ENCODE measurements at regions not wholly inside any gene's neighbourhood (a gene's known extent, or its start where the extent isn't known, plus 50 kb on each side); places are given as distances from the start of the nearest gene placed in this dataset.
"Not testable (repeated sequence)": the region's sequence is repeated elsewhere in the genome, so short reads cannot be mapped to it uniquely, and the experiment has no call there.

DNA sequence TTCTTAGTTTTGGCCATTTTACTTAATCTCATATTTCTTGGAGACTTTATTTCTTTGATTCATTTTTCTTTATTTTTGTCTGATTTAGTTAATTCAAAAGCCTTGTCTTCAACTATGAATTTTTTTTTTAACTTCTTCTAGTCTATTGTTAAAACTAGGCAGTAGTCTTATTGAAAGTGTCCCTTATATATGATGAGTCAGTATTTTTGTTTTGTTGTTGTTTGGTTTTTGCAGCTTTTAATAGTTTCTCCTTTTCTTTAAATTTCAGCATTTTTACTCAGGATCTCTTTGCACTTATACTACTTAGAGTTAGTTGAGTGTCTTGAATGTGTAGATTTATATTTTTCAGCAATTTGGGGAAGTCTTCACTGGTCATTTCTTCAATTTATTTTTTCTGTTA lies 758.5 kb upstream of the CDH8 start:
- Histone ChIP-seq H3K4me3 (ENCODE audit: low read length) (no peak overlapping the region), H3K4me1 (ENCODE audit: control insufficient read depth, insufficient read depth, low read length) (no peaks in the 10 kb centered on the region), H3K27me3 (ENCODE audit: control insufficient read depth, insufficient read depth, low read length) (no peaks in the 10 kb centered on the region), H3K9ac (ENCODE audit: low read length) (no peak overlapping the region), H3K36me3 (ENCODE audit: control insufficient read depth, insufficient read depth, low read length) (no peaks in the 10 kb centered on the region), H3K9me3 (ENCODE audit: control insufficient read depth, low read length) (no peaks in the 10 kb centered on the region)

DNA sequence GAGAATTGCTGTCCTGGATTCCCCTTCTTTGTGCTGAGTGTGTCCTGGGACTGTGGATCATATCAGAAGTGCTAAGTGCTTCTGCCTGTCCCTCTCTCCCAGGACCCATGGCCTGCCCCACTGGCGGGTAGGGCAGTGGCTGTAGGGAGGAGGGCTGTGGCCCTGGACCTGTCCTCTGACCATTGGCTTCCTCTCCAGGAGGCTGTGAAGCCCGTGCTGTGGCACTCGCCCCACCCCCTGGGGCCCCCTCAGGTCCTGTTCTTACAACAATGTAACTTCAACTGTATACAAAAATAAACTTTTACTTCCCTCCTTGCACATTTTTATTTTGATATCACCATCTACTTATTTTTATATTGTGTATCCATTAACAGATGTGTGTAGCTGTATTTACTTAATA lies 743.8 kb upstream of the CDH8 start:
- not testable (repeated sequence) for H3K4me3 ChIP-seq (ENCODE audit: low read length); H3K27me3 ChIP-seq (ENCODE audit: control insufficient read depth, insufficient read depth, low read length); H3K9me3 ChIP-seq (ENCODE audit: control insufficient read depth, low read length); H3K9ac ChIP-seq (ENCODE audit: low read length); H3K4me1 ChIP-seq (ENCODE audit: control insufficient read depth, insufficient read depth, low read length); H3K36me3 ChIP-seq (ENCODE audit: control insufficient read depth, insufficient read depth, low read length)

DNA sequence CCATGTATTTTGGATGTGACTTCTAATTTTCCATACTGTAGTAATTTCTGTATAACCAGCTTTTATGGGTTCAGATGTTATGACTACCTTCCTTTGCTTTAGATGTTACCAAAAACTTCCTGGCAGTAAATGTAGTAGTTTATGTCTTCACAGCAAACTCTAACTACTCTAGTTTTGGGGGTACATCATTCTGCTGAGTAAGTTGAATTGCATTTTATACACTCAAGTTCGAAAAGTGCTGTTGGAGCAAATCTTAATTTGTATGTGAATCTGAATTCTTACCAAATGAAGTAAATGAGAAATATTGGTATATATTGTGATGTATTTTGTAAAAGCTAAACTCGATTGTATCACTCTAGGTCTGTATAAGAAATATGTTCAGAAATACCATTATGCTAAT lies 728.3 kb upstream of the CDH8 start:
- H3K9me3 ChIP-seq (ENCODE audit: control insufficient read depth, low read length), result no peaks in the 10 kb centered on the region
- H3K9ac ChIP-seq (ENCODE audit: low read length), result no peak overlapping the region
- H3K4me1 ChIP-seq (ENCODE audit: control insufficient read depth, insufficient read depth, low read length), result no peaks in the 10 kb centered on the region
- H3K4me3 ChIP-seq (ENCODE audit: low read length), result no peak overlapping the region
- no peaks in the 10 kb centered on the region for H3K36me3 ChIP-seq (ENCODE audit: control insufficient read depth, insufficient read depth, low read length)
- H3K27me3 ChIP-seq (ENCODE audit: control insufficient read depth, insufficient read depth, low read length), result no peaks in the 10 kb centered on the region

GRCh38 chr16:62760398-62760797 lies 724.2 kb upstream of the CDH8 start:
- no peaks in the 10 kb centered on the region for H3K9me3 ChIP-seq (ENCODE audit: control insufficient read depth, low read length)

DNA sequence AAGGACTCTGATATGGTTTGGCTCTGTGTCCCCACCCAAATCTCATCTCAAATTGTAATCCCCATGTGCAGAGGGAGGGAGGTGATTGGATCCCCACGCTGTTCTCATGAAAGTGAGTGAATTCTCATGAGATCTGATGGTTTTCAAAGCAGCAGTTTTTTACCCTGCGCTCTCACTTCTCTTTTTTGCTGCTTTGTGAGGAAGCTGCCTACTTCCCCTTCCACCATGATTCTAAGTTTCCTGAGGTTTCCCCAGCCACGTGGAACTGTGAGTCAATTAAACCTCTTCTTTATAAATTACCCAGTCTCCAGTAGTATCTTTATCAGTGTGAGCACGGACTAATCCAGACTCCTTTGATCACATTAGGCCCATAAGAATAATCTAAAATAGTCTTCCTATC lies 719.7 kb upstream of the CDH8 start:
- Histone ChIP-seq H3K4me1 (ENCODE audit: control insufficient read depth, insufficient read depth, low read length) (no peaks in the 10 kb centered on the region), H3K9me3 (ENCODE audit: control insufficient read depth, low read length) (no peaks in the 10 kb centered on the region), H3K9ac (ENCODE audit: low read length) (no peak overlapping the region), H3K27me3 (ENCODE audit: control insufficient read depth, insufficient read depth, low read length) (no peaks in the 10 kb centered on the region), H3K36me3 (ENCODE audit: control insufficient read depth, insufficient read depth, low read length) (no peaks in the 10 kb centered on the region), H3K4me3 (ENCODE audit: low read length) (no peak overlapping the region)

More at GRCh38 chr16:62760398-62760797, 724.2 kb upstream of the CDH8 start:
- Histone ChIP-seq H3K36me3 (ENCODE audit: control insufficient read depth, insufficient read depth, low read length) (no peaks in the 10 kb centered on the region), H3K4me3 (ENCODE audit: low read length) (no peak overlapping the region), H3K4me1 (ENCODE audit: control insufficient read depth, insufficient read depth, low read length) (no peaks in the 10 kb centered on the region), H3K9ac (ENCODE audit: low read length) (no peak overlapping the region), H3K27me3 (ENCODE audit: control insufficient read depth, insufficient read depth, low read length) (no peaks in the 10 kb centered on the region)

DNA sequence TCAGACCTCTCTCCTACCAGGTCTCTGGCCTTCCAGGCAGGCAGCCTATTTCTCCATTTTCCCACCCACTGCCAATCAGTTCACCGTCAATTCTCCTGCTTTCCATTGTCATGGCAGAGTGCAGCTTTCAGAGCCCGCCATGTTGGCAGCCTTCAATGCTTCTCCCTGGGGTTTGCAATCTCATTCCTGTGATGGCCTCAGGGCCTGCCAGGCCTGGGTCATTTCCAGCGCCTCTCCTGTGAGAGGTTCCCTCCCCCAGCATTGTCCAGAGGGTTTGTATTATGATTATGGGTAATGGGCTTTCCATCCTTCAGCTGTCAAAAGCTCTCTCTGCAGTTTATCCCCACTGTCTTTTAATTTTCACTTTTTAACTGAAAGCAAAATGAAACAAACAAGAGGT lies 716.6 kb upstream of the CDH8 start:
- no peak overlapping the region for H3K9ac ChIP-seq (ENCODE audit: low read length)
- H3K9me3 ChIP-seq (ENCODE audit: control insufficient read depth, low read length), result no peaks in the 10 kb centered on the region
- H3K4me1 ChIP-seq (ENCODE audit: control insufficient read depth, insufficient read depth, low read length), result no peaks in the 10 kb centered on the region
- H3K27me3 ChIP-seq (ENCODE audit: control insufficient read depth, insufficient read depth, low read length), result no peaks in the 10 kb centered on the region
- no peaks in the 10 kb centered on the region for H3K36me3 ChIP-seq (ENCODE audit: control insufficient read depth, insufficient read depth, low read length)
- H3K4me3 ChIP-seq (ENCODE audit: low read length), result no peak overlapping the region

DNA sequence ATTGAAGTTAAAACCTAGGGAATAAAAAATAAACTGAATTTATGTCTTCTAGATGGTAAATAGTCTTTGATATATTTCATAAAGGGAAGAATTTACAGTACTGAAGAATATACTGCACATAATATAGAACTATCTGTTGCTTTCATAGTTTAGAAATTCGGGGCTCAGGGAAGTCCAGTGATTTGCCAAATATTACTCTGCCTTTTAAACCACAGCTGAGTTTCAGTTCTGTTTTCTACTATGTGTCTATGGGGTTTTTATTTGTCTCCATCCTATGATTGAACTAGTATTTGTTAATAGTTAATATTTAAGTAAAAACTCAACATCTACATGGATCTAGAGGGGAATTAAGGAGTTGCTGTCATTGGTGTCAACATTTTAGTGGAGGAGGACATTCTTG lies 715.0 kb upstream of the CDH8 start:
- H3K4me3 ChIP-seq (ENCODE audit: low read length), result no peak overlapping the region
- H3K9me3 ChIP-seq (ENCODE audit: control insufficient read depth, low read length), result no peaks in the 10 kb centered on the region
- no peaks in the 10 kb centered on the region for H3K4me1 ChIP-seq (ENCODE audit: control insufficient read depth, insufficient read depth, low read length)
- H3K27me3 ChIP-seq (ENCODE audit: control insufficient read depth, insufficient read depth, low read length), result no peaks in the 10 kb centered on the region
- no peaks in the 10 kb centered on the region for H3K36me3 ChIP-seq (ENCODE audit: control insufficient read depth, insufficient read depth, low read length)
- no peak overlapping the region for H3K9ac ChIP-seq (ENCODE audit: low read length)

DNA sequence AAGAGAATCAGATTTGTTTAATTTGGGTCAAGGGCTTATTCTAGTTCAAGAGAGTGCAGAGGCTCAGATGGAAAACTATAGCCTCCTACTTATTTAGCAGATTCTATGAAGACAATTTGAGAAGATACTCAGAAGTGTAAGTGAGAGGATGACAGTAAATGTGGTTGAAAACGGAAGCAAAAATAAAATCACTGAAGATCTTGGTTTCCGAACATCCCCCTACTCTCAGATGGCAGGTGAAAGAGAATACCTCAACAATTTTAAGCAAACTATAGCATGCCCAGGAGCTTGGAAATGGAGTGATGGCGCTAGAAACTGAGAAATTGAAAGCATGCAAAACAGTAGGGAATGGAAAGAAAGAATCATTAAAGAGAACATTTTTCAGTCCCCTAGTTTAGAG lies 705.5 kb upstream of the CDH8 start:
- Histone ChIP-seq H3K27me3 (ENCODE audit: control insufficient read depth, insufficient read depth, low read length) (no peaks in the 10 kb centered on the region), H3K9ac (ENCODE audit: low read length) (no peak overlapping the region), H3K4me3 (ENCODE audit: low read length) (no peak overlapping the region), H3K4me1 (ENCODE audit: control insufficient read depth, insufficient read depth, low read length) (no peaks in the 10 kb centered on the region), H3K36me3 (ENCODE audit: control insufficient read depth, insufficient read depth, low read length) (no peaks in the 10 kb centered on the region), H3K9me3 (ENCODE audit: control insufficient read depth, low read length) (no peaks in the 10 kb centered on the region)

- Histone ChIP-seq H3K4me1 (ENCODE audit: control insufficient read depth, insufficient read depth, low read length) (no peaks in the 10 kb centered on the region), H3K4me3 (ENCODE audit: low read length) (no peak overlapping the region), H3K27me3 (ENCODE audit: control insufficient read depth, insufficient read depth, low read length) (no peaks in the 10 kb centered on the region), H3K9ac (ENCODE audit: low read length) (no peak overlapping the region), H3K9me3 (ENCODE audit: control insufficient read depth, low read length) (no peaks in the 10 kb centered on the region), H3K36me3 (ENCODE audit: control insufficient read depth, insufficient read depth, low read length) (no peaks in the 10 kb centered on the region)
Observed at GRCh38 chr16:62738666-62739460, 702.6 kb upstream of the CDH8 start.

DNA sequence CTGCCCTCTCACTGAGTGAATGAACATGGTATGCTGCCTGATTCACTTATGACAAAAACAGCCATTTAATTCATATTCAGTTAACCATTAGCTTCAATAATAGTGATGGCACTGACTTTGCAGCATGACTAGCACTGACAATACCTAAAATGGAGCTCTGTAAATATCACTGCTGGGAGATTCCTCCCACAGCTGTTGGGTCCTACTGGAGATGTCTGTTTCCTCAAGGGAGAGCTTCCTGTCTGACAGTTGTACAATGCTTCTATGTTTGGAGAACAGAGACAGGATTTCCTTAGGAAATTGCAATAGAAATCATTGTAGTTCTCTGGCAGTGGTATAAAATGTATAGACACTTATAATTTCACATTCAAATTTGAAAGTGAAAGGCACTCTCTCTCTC lies 695.9 kb upstream of the CDH8 start:
- Histone ChIP-seq H3K9ac (ENCODE audit: low read length) (no peak overlapping the region), H3K4me3 (ENCODE audit: low read length) (no peak overlapping the region), H3K27me3 (ENCODE audit: control insufficient read depth, insufficient read depth, low read length) (no peaks in the 10 kb centered on the region), H3K36me3 (ENCODE audit: control insufficient read depth, insufficient read depth, low read length) (no peaks in the 10 kb centered on the region), H3K4me1 (ENCODE audit: control insufficient read depth, insufficient read depth, low read length) (no peaks in the 10 kb centered on the region), H3K9me3 (ENCODE audit: control insufficient read depth, low read length) (no peaks in the 10 kb centered on the region)

DNA sequence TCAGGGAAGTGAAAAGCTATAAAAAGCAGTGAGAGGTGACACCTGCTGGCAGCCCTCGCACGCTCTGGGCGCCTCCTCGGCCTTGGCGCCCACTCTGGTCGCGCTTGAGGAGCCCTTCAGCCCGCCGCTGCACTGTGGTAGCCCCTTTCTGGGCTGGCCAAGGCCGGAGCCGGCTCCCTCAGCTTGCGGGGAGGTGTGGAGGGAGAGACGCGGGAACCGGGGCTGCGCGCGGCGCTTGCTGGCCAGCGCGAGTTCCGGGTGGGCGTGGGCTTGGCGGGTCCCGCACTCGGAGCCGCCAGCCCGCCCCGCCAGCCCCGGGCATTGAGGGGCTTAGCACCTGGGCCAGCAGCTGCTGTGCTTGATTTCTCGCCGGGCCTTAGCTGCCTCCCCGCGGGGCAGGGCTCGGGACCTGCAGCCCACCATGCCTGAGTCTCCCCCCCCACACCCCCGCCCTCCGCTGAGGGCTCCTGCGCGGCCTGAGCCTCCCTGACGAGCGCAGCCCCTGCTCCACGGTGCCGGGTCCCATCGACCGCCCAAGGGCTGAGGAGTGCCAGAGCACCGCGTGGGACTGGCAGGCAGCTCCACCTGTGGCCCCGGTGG lies 688.5 kb upstream of the CDH8 start:
- H3K36me3 ChIP-seq (ENCODE audit: control insufficient read depth, insufficient read depth, low read length); H3K27me3 ChIP-seq (ENCODE audit: control insufficient read depth, insufficient read depth, low read length); H3K9me3 ChIP-seq (ENCODE audit: control insufficient read depth, low read length); H3K4me1 ChIP-seq (ENCODE audit: control insufficient read depth, insufficient read depth, low read length); H3K4me3 ChIP-seq (ENCODE audit: low read length); H3K9ac ChIP-seq (ENCODE audit: low read length): not testable (repeated sequence)

- Histone ChIP-seq H3K4me1 (ENCODE audit: control insufficient read depth, insufficient read depth, low read length) (no peaks in the 10 kb centered on the region), H3K27me3 (ENCODE audit: control insufficient read depth, insufficient read depth, low read length) (no peaks in the 10 kb centered on the region), H3K9me3 (ENCODE audit: control insufficient read depth, low read length) (no peaks in the 10 kb centered on the region), H3K4me3 (ENCODE audit: low read length) (no peak overlapping the region), H3K36me3 (ENCODE audit: control insufficient read depth, insufficient read depth, low read length) (no peaks in the 10 kb centered on the region), H3K9ac (ENCODE audit: low read length) (no peak overlapping the region)
Observed at GRCh38 chr16:62720651-62721050, 684.4 kb upstream of the CDH8 start.

Data from mucosa of stomach (tissue), 1 donor.